HFFc6 (cell line): ENCODE measurements at regions not wholly inside any gene's neighbourhood (a gene's known extent, or its start where the extent isn't known, plus 50 kb on each side); places are given as distances from the start of the nearest gene placed in this dataset.

Experiments
- DNase-seq: peaks from one replicate; pipeline ENCODE4 v3.0.0-alpha.2; 2018
- H3K27ac Mint-ChIP-seq: 2 replicates; pipeline ENCODE4 v1.8.0; 2020; ENCODE audit warnings: mild to moderate bottlenecking, mixed read lengths
- H3K27me3 Mint-ChIP-seq: 2 replicates; pipeline ENCODE4 v1.8.0; 2021; ENCODE audit warnings: mild to moderate bottlenecking, moderate library complexity, mixed read lengths; ENCODE audit not compliant: insufficient read depth
- H3K36me3 Mint-ChIP-seq: 2 replicates; pipeline ENCODE4 v1.8.0; 2021; ENCODE audit warnings: low read depth, mixed read lengths
- H3K4me1 Mint-ChIP-seq: 2 replicates; pipeline ENCODE4 v1.8.0; 2020; ENCODE audit warnings: low read depth, mixed read lengths
- H3K4me3 Mint-ChIP-seq: 2 replicates; pipeline ENCODE4 v1.8.0; 2020; ENCODE audit warnings: mild to moderate bottlenecking, moderate library complexity, mixed read lengths
- H3K9me3 Mint-ChIP-seq: 2 replicates; pipeline ENCODE4 v1.8.0; 2020; ENCODE audit warnings: mild to moderate bottlenecking, mixed read lengths
- TF ChIP-seq, protein P1 (sequence below): fragments of 200-600 bp; sonication (generic); IDR thresholded peaks from 2 replicates; pipeline ENCODE4 v1.5.0; 2021; ENCODE audit warnings: antibody characterized with exemption, mild to moderate bottlenecking

DNA sequence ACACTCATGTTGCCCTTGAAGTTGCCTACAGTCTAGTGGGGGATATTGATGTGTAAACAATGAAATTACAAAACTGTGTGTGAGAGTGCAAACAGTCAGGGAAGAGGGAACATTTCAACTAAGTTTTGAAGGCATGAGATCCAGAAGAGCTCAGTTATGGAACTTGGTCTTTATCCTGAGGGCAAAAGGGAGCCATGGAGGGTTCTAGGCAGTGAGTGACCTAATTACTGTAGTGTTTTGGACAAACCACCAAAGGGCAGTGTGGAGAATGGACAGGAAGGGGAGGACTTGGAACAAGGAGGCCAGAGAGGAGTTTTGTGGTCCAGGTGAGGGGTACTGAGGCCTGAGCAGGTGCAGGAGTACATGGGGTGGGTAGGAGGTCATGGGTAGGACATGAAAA is 143.7 kb upstream of the SMIM23 start:
- TF ChIP-seq, protein P1, sequence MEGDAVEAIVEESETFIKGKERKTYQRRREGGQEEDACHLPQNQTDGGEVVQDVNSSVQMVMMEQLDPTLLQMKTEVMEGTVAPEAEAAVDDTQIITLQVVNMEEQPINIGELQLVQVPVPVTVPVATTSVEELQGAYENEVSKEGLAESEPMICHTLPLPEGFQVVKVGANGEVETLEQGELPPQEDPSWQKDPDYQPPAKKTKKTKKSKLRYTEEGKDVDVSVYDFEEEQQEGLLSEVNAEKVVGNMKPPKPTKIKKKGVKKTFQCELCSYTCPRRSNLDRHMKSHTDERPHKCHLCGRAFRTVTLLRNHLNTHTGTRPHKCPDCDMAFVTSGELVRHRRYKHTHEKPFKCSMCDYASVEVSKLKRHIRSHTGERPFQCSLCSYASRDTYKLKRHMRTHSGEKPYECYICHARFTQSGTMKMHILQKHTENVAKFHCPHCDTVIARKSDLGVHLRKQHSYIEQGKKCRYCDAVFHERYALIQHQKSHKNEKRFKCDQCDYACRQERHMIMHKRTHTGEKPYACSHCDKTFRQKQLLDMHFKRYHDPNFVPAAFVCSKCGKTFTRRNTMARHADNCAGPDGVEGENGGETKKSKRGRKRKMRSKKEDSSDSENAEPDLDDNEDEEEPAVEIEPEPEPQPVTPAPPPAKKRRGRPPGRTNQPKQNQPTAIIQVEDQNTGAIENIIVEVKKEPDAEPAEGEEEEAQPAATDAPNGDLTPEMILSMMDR: no peak
- Mint-ChIP-seq H3K9me3 (no peaks in the 10 kb centered on the region), H3K4me3 (no peak overlapping the region), H3K4me1 (no peaks in the 10 kb centered on the region), H3K36me3 (no peaks in the 10 kb centered on the region), H3K27me3 (peaks cover 26% of the 10 kb centered on the region), H3K27ac (no peak overlapping the region)
- DNase-seq: no peak

DNA sequence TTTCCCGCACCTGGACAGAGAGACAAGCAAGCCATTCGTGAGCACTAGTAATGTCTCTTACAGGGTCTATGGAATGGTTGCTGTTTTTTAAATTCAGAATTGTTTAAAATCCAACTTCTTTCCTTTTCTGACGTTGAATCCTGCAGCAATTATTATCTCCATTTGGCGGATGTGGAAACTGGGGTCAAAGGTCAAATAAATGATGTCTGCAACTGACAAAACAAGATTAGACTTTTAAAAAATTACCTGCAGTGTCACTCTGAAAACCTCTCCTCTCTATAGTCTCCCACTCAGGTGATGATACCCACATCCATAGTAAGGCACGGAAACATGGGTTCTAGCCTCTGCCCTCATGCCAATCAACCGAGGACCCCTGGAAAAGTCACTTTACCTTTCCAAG is 142.7 kb upstream of the SMIM23 start:
- H3K9me3 Mint-ChIP-seq: no peaks in the 10 kb centered on the region
- TF ChIP-seq, protein P1: no peak
- no peak overlapping the region for H3K4me3 Mint-ChIP-seq
- no peaks in the 10 kb centered on the region for H3K36me3 Mint-ChIP-seq
- no peaks in the 10 kb centered on the region for H3K4me1 Mint-ChIP-seq
- DNase-seq: no peak
- H3K27ac Mint-ChIP-seq: no peak overlapping the region
- peaks cover 29% of the 10 kb centered on the region for H3K27me3 Mint-ChIP-seq

DNA sequence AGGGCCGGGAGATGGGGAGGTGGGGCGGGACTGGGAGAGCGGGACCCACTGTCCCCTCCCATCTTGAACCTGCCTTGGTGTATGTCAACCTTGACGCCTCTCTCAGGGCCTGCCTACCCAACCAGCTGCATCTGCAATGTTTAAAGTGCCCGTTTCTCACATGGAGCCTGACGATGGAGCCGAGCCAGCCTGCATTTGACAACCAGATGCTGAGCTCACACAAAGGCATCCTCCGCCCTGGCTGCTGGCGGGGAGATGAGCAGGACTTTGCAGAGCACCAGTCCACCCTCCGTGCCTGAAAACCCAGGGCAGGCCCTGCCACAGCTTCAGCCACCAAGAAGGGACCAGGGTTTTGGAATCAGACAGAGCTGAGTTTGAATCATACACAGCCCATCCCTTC is 141.1 kb upstream of the SMIM23 start:
- no peak for DNase-seq
- Mint-ChIP-seq H3K27me3 (peaks cover 26% of the 10 kb centered on the region), H3K27ac (no peak overlapping the region), H3K4me1 (no peaks in the 10 kb centered on the region), H3K9me3 (no peaks in the 10 kb centered on the region), H3K36me3 (no peaks in the 10 kb centered on the region), H3K4me3 (no peak overlapping the region)
- TF ChIP-seq, protein P1: no peak

DNA sequence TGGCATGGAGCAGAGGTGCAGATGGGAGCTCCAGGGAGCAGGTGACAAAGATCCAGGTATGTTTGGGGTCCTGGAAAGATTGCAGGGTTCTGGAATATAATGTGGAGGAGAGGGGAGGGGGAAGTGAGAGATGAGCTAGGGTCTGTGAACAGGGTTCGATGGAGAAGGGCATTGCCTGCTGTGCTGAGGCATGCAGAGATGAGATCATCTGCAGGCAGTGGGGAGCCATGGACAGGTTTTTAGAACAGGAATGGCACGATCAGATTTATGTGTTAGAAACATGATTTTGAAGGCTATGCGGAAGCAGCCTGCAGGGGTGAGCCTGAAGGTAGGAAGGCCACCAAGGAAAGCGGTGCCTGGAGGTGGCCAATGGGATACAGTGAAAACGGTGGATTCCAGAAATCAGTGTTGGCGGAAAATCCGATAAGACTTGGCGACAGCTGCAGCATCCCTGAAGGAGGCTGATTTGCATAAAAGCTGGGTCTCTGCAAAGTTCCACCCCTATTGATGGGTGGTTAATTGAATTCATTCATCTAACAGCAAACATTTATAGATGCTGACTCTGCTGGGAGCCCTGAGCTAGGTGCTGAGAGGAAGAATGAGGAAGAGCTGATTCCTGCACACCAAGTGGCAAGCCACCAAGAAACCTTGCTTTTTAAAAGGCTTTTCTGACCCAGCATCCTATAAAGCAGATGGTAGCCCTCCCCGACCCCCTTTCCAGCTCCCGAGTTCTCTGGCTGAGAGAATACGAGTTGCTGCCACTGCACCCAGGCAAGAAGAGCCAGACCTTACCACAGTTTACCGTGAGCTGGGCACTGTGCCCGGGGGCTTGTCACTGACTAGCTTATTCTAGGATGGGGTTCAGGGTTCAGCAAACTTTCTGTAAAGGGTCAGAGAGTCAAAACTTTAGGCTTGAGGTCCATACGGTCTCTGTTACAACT is 139.2 kb upstream of the SMIM23 start:
- Mint-ChIP-seq H3K27me3 (peaks cover 26% of the 10 kb centered on the region), H3K27ac (no peak overlapping the region), H3K9me3 (no peaks in the 10 kb centered on the region), H3K4me1 (no peaks in the 10 kb centered on the region), H3K36me3 (no peaks in the 10 kb centered on the region), H3K4me3 (no peak overlapping the region)
- no peak for DNase-seq
- TF ChIP-seq, protein P1: no peak

GRCh38 chr5:171647043-171647903 is 138.3 kb upstream of the SMIM23 start:
- H3K4me1 Mint-ChIP-seq: no peaks in the 10 kb centered on the region
- TF ChIP-seq, protein P1: no peak

More at GRCh38 chr5:171647043-171647903, 138.3 kb upstream of the SMIM23 start:
- Mint-ChIP-seq H3K4me3 (no peak overlapping the region), H3K27me3 (peaks cover 23% of the 10 kb centered on the region), H3K27ac (no peak overlapping the region), H3K36me3 (no peaks in the 10 kb centered on the region), H3K9me3 (no peaks in the 10 kb centered on the region)
- DNase-seq: no peak
